Left lung (tissue), 4 donors: ENCODE measurements at regions not wholly inside any gene's neighbourhood (a gene's known extent, or its start where the extent isn't known, plus 50 kb on each side); places are given as distances from the start of the nearest gene placed in this dataset.
A peak's percentile ranks its signal among the peaks of the same experiment; 100 is the strongest.

Experiments used
- ATAC-seq: fragments of 200-7000 bp; cut with Tn5 transposase; one replicate; pipeline ENCODE4 v1.9.1; 2020; ENCODE audit warnings: moderate library complexity
- DNase-seq, 4 donors: peaks; one replicate each; pipeline ENCODE4 v3.0.0-alpha.2; 2013 to 2020
- H3K27ac ChIP-seq, 2 donors: fragments of 200-600 bp; sonication (generic) in 1 of 2; one replicate each; pipeline versions ENCODE4 v1.5.0 to v1.8.0; 2020 to 2021
- H3K27me3 ChIP-seq, 2 donors: fragments of 200-600 bp; sonication (generic) in 1 of 2; one replicate each; pipeline versions ENCODE4 v1.5.0 to v1.8.0; 2020 to 2021
- H3K36me3 ChIP-seq, 2 donors: fragments of 200-600 bp; sonication (generic) in 1 of 2; one replicate each; pipeline versions ENCODE4 v1.5.0 to v1.8.0; 2020 to 2021
- H3K4me1 ChIP-seq, 2 donors: fragments of 200-600 bp; one replicate each; pipeline ENCODE4 v1.8.0; 2021
- H3K4me3 ChIP-seq, 2 donors: fragments of 200-600 bp; sonication (generic) in 1 of 2; one replicate each; pipeline versions ENCODE4 v1.5.0 to v1.8.0; 2020 to 2021; ENCODE audit warnings: mild to moderate bottlenecking in 1 of 2
- H3K9me3 ChIP-seq, 2 donors: fragments of 200-600 bp; sonication (generic) in 1 of 2; one replicate each; pipeline versions ENCODE4 v1.5.0 to v1.8.0; 2020 to 2021
- intact Hi-C, 2 donors: fragments of 100-400 bp; cut with DNase I; formaldehyde crosslinking; loops; one replicate each; pipeline versions ENCODE4 v1.11.2 to v1.14.2; 2022
- TF ChIP-seq, protein P1 (sequence below), 2 donors: fragments of 200-600 bp; sonication (generic) in 1 of 2; IDR thresholded peaks; one replicate each; pipeline versions ENCODE4 v1.5.0 to v1.8.0; 2021; ENCODE audit warnings: antibody characterized with exemption in 2 of 2
- donor health status: DM: no; HTN: yes; CAD: no.
- donor health status: DM: no; HTN: no; CAD: no.

DNA sequence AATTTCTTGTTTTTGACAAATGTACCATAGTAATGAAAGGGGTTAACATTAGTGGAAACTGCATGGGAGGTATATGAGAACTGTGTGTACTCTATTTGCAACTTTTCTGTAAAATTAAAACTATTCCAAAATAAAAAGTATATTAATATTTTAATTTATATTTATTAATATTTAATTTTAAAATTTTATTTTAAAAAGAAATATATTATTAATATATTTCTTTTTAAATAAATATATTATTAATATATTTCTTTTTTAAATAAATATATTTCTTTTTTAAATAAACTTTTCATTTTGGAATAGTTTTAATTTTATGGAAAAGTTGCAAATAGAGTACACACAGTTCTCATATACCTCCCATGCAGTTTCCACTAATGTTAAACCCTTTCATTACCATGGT is 101.1 kb upstream of the SLC7A1 start:
- no peak for ATAC-seq
- Histone ChIP-seq H3K4me3 (no peak overlapping the region), H3K36me3 (no peaks in the 10 kb centered on the region), H3K27ac (no peak overlapping the region), H3K4me1 (no peaks in the 10 kb centered on the region), H3K27me3 (peaks cover 0 to 15% of the 10 kb centered on the region in 2 donors), H3K9me3 (no peaks in the 10 kb centered on the region)
- no peak for DNase-seq
- intact Hi-C loops = no loop called here
- TF ChIP-seq, protein P1, sequence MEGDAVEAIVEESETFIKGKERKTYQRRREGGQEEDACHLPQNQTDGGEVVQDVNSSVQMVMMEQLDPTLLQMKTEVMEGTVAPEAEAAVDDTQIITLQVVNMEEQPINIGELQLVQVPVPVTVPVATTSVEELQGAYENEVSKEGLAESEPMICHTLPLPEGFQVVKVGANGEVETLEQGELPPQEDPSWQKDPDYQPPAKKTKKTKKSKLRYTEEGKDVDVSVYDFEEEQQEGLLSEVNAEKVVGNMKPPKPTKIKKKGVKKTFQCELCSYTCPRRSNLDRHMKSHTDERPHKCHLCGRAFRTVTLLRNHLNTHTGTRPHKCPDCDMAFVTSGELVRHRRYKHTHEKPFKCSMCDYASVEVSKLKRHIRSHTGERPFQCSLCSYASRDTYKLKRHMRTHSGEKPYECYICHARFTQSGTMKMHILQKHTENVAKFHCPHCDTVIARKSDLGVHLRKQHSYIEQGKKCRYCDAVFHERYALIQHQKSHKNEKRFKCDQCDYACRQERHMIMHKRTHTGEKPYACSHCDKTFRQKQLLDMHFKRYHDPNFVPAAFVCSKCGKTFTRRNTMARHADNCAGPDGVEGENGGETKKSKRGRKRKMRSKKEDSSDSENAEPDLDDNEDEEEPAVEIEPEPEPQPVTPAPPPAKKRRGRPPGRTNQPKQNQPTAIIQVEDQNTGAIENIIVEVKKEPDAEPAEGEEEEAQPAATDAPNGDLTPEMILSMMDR (IDR thresholded peaks at IDR 0.05) = no peak

DNA sequence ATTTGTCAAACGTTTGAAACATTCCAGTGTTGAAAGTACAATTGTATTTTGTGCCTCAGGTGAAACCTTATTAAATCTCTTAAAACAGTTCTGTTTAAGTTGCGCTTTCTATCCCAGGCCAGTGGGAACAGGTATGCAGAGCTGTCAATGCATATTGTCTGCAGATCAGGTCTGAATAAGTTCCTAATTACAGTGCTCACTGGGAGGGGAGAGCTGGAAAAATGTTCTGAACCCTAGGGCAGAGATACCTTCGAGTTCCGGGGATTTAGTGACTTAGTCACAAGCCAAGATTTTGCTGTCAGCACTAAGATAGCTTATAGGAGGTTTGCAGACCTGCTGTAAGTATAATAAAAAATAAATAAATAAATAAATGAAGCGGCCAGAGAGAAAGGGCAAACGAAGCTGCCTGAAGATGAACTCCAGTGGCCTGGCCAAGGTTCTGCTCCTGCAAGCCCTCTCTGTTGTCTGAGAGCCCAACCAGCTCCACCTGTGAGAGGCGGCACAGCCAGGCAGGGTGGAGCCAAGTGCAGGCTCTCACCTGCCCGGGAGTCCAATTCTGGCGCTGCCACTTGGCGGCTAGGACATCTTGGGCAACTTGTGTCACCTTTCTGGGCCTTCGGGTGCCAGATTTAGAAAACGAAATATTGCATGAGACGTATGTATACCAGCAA is 97.9 kb upstream of the SLC7A1 start:
- TF ChIP-seq, protein P1 (IDR thresholded peaks at IDR 0.05) = no peak
- no peaks in the 10 kb centered on the region for H3K36me3 ChIP-seq
- intact Hi-C loops = no loop called here
- no peak overlapping the region for H3K27ac ChIP-seq
- H3K4me1 ChIP-seq = no peaks in the 10 kb centered on the region
- no peaks in the 10 kb centered on the region for H3K9me3 ChIP-seq
- peaks cover 0 to 14% of the 10 kb centered on the region in 2 donors for H3K27me3 ChIP-seq
- H3K4me3 ChIP-seq = no peak overlapping the region
- ATAC-seq (peak; percentile 78), DNase-seq (peak in 1 of 4 donors; percentile 48)

DNA sequence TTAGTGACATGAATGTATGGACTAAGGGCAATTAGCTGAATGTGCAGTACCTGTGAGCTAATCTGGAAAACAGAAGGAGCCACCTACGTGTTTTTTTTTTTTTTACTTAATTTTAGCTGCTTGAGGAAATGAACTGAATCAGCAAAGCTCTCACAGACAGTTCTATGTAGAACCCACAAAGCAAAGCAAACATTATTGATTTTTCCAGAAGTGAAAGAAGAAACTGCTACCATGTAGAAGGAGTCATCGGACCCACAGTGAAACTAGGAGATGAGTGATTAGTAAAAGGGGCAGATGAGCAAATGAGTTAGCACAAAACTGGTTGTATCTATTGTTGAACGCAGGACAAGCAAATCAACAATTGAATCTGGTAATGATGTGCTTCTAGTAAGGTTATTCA is 94.1 kb upstream of the SLC7A1 start:
- Histone ChIP-seq H3K36me3 (no peaks in the 10 kb centered on the region), H3K27me3 (peaks cover 0 to 8% of the 10 kb centered on the region in 2 donors), H3K27ac (no peak overlapping the region), H3K4me3 (no peak overlapping the region), H3K9me3 (no peaks in the 10 kb centered on the region), H3K4me1 (no peaks in the 10 kb centered on the region)
- no peak for DNase-seq
- intact Hi-C loops = no loop called here
- no peak for ATAC-seq
- TF ChIP-seq, protein P1 (IDR thresholded peaks at IDR 0.05) = no peak

DNA sequence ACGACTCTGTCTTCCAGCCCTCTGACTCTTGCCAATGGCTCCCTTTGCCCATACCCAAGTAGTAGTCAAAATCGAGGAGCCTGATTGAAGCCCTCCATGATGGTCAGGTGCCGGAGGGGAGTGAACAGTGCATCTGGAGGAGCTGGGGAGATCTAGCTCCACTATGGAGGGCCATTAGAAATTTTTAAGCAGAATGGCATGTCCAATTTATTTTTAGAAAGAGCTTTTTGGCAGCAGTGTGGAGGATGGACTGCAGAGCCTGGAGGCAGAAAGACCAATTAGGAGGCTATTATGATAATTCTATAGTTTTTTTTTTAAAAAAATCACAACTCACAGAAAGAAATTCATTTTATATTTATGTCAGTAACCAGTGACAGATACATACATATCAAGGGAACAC is 92.7 kb upstream of the SLC7A1 start:
- DNase-seq (no peak), ATAC-seq (no peak)
- Histone ChIP-seq H3K27ac (no peak overlapping the region), H3K9me3 (peaks cover 0 to 4% of the 10 kb centered on the region in 2 donors), H3K4me3 (no peak overlapping the region), H3K4me1 (no peaks in the 10 kb centered on the region), H3K27me3 (peaks cover 0 to 8% of the 10 kb centered on the region in 2 donors), H3K36me3 (no peaks in the 10 kb centered on the region)
- intact Hi-C loops = no loop called here
- TF ChIP-seq, protein P1 (IDR thresholded peaks at IDR 0.05) = no peak

DNA sequence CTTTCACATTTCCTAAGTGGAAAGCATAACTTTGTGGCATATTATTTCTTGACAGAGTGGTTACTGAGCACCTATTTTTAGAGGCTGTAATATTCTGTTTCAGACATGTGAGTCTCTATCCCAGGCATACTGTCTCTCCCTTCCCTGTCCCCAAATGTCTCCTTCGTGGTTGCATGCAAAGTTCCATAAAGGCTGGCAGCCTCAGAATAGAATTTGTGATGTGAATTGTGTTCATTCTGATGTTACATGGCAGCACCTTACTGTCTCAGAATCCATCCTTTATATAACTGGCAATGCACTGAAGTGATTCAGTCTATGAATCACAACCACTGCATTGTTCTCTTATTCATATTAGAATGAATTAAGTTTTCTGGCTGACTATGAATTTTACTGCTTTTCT is 89.0 kb upstream of the SLC7A1 start:
- ATAC-seq (no peak), DNase-seq (no peak)
- intact Hi-C loops = no loop called here
- Histone ChIP-seq H3K27ac (no peak overlapping the region), H3K9me3 (peaks cover 0 to 4% of the 10 kb centered on the region in 2 donors), H3K4me3 (no peak overlapping the region), H3K36me3 (no peaks in the 10 kb centered on the region), H3K4me1 (no peaks in the 10 kb centered on the region), H3K27me3 (peaks cover 0 to 4% of the 10 kb centered on the region in 2 donors)
- TF ChIP-seq, protein P1 (IDR thresholded peaks at IDR 0.05) = no peak
